Progenitor cell of endocrine pancreas (in vitro differentiated cells): ENCODE measurements at regions not wholly inside any gene's neighbourhood (a gene's known extent, or its start where the extent isn't known, plus 50 kb on each side); places are given as distances from the start of the nearest gene placed in this dataset.

ENCODE experiments used
- DNase-seq: peaks from one replicate; pipeline ENCODE4 v3.0.0; 2021; ENCODE audit warnings: low spot score; ENCODE audit not compliant: unreplicated experiment
- H3K27ac Mint-ChIP-seq: 2 replicates; pipeline ENCODE4 v1.8.0; 2021; ENCODE audit warnings: mild to moderate bottlenecking, moderate library complexity, mixed read lengths
- H3K27me3 Mint-ChIP-seq: 2 replicates; pipeline ENCODE4 v1.8.0; 2021; ENCODE audit warnings: mixed read lengths
- H3K36me3 Mint-ChIP-seq: 2 replicates; pipeline ENCODE4 v1.8.0; 2022; ENCODE audit warnings: mixed read lengths; ENCODE audit not compliant: insufficient read depth
- H3K4me1 Mint-ChIP-seq: 2 replicates; pipeline ENCODE4 v1.8.0; 2021; ENCODE audit warnings: low read depth, mixed read lengths
- H3K4me3 Mint-ChIP-seq: 2 replicates; pipeline ENCODE4 v1.8.0; 2021; ENCODE audit warnings: low read depth, mild to moderate bottlenecking, moderate library complexity, mixed read lengths
- H3K9me3 Mint-ChIP-seq: 2 replicates; pipeline ENCODE4 v1.8.0; 2021; ENCODE audit warnings: low read depth, mixed read lengths
- CTCF ChIP-seq: fragments of 200-600 bp; sonication (generic); IDR thresholded peaks from one replicate; pipeline ENCODE4 v1.5.0; 2021; ENCODE audit warnings: antibody characterized with exemption, mild to moderate bottlenecking; ENCODE audit not compliant: unreplicated experiment

GRCh38 chr7:155173905-155174304 is 103.8 kb downstream of the HTR5A start:
- peaks cover 4% of the 10 kb centered on the region for H3K9me3 Mint-ChIP-seq
- no peak for TF ChIP-seq CTCF
- H3K4me1 Mint-ChIP-seq = no peaks in the 10 kb centered on the region
- DNase-seq = no peak
- no peak overlapping the region for H3K27ac Mint-ChIP-seq
- H3K36me3 Mint-ChIP-seq = no peaks in the 10 kb centered on the region
- H3K27me3 Mint-ChIP-seq = peaks cover 2% of the 10 kb centered on the region
- no peak overlapping the region for H3K4me3 Mint-ChIP-seq

GRCh38 chr7:155178096-155178495 is 108.0 kb downstream of the HTR5A start:
- Mint-ChIP-seq H3K4me3 (no peak overlapping the region), H3K9me3 (peaks cover 19% of the 10 kb centered on the region), H3K27me3 (no peaks in the 10 kb centered on the region), H3K4me1 (no peaks in the 10 kb centered on the region), H3K36me3 (no peaks in the 10 kb centered on the region), H3K27ac (no peak overlapping the region)
- no peak for TF ChIP-seq CTCF
- no peak for DNase-seq

- no peak overlapping the region for H3K27ac Mint-ChIP-seq
- no peak for TF ChIP-seq CTCF
- peaks cover 38% of the 10 kb centered on the region for H3K9me3 Mint-ChIP-seq
- no peak for DNase-seq
- H3K27me3 Mint-ChIP-seq = no peaks in the 10 kb centered on the region
- no peak overlapping the region for H3K4me3 Mint-ChIP-seq
- no peaks in the 10 kb centered on the region for H3K4me1 Mint-ChIP-seq
- peaks cover 4% of the 10 kb centered on the region for H3K36me3 Mint-ChIP-seq
Measured at GRCh38 chr7:155181768-155182167, 111.6 kb downstream of the HTR5A start.

- Mint-ChIP-seq H3K36me3 (peaks cover 4% of the 10 kb centered on the region), H3K4me3 (no peak overlapping the region), H3K9me3 (peaks cover 41% of the 10 kb centered on the region), H3K4me1 (no peaks in the 10 kb centered on the region), H3K27me3 (no peaks in the 10 kb centered on the region), H3K27ac (no peak overlapping the region)
- TF ChIP-seq CTCF = no peak
- DNase-seq = no peak
Measured at GRCh38 chr7:155182406-155182970, 112.4 kb downstream of the HTR5A start.

GRCh38 chr7:155183655-155184054 is 113.5 kb downstream of the HTR5A start:
- H3K9me3 Mint-ChIP-seq = peaks cover 36% of the 10 kb centered on the region

More at GRCh38 chr7:155183655-155184054, 113.5 kb downstream of the HTR5A start:
- H3K4me1 Mint-ChIP-seq = no peaks in the 10 kb centered on the region
- no peak for DNase-seq
- H3K27ac Mint-ChIP-seq = no peak overlapping the region
- H3K4me3 Mint-ChIP-seq = no peak overlapping the region
- H3K36me3 Mint-ChIP-seq = peaks cover 4% of the 10 kb centered on the region
- no peak for TF ChIP-seq CTCF
- peaks cover 4% of the 10 kb centered on the region for H3K27me3 Mint-ChIP-seq
